ENCODE measurements at regions not wholly inside any gene's neighbourhood (a gene's known extent, or its start where the extent isn't known, plus 50 kb on each side); places are given as distances from the start of the nearest gene placed in this dataset.

GRCh38 chr2:234355021-234355720, 141.7 kb downstream of the ARL4C start:
- TF ChIP-seq TAF1 (IDR thresholded peaks at IDR 0.05; ENCODE audit: low read depth, low read length) (no peak), SPI1 (IDR thresholded peaks at IDR 0.05; ENCODE audit: low read depth, low read length) (no peak)
